D721Med (cell line): ENCODE measurements at regions not wholly inside any gene's neighbourhood (a gene's known extent, or its start where the extent isn't known, plus 50 kb on each side); places are given as distances from the start of the nearest gene placed in this dataset.

Experiments used
- DNase-seq: peaks from one replicate; pipeline ENCODE4 v3.0.0; 2011; ENCODE audit warnings: low spot score; ENCODE audit not compliant: insufficient read length
- FAIRE-seq: peaks from 2 replicates; lab custom pipeline; 2011; peaks lifted over from hg19 to GRCh38; lab: Jason Lieb, UNC
- CTCF ChIP-seq: IDR thresholded peaks from 2 replicates; pipeline ENCODE4 v1.5.1; 2012; ENCODE audit warnings: mild to moderate bottlenecking, control low read depth; ENCODE audit not compliant: insufficient read depth; ENCODE audit errors: missing control alignments

- FAIRE-seq (no peak), DNase-seq (no peak)
- no peak for TF ChIP-seq CTCF
These were observed 68.0 kb upstream of the MAF start for GRCh38 chr16:79668502-79668901.

- no peak for TF ChIP-seq CTCF
These were observed 65.4 kb upstream of the MAF start for GRCh38 chr16:79665970-79666369.

GRCh38 chr16:79664407-79664806, 63.9 kb upstream of the MAF start:
- no peak for TF ChIP-seq CTCF
- DNase-seq, result no peak

More at GRCh38 chr16:79665970-79666369, 65.4 kb upstream of the MAF start:
- DNase-seq, result no peak
- FAIRE-seq, result no peak

GRCh38 chr16:79662669-79663313, 62.3 kb upstream of the MAF start:
- DNase-seq (no peak), FAIRE-seq (no peak)
- no peak for TF ChIP-seq CTCF

More at GRCh38 chr16:79664407-79664806, 63.9 kb upstream of the MAF start:
- no peak for FAIRE-seq

GRCh38 chr16:79662122-79662521, 61.6 kb upstream of the MAF start:
- no peak for TF ChIP-seq CTCF
- DNase-seq (no peak), FAIRE-seq (no peak)

- TF ChIP-seq CTCF, result no peak
- DNase-seq (no peak), FAIRE-seq (no peak)
These were observed 61.0 kb upstream of the MAF start for GRCh38 chr16:79661578-79661977.

DNA sequence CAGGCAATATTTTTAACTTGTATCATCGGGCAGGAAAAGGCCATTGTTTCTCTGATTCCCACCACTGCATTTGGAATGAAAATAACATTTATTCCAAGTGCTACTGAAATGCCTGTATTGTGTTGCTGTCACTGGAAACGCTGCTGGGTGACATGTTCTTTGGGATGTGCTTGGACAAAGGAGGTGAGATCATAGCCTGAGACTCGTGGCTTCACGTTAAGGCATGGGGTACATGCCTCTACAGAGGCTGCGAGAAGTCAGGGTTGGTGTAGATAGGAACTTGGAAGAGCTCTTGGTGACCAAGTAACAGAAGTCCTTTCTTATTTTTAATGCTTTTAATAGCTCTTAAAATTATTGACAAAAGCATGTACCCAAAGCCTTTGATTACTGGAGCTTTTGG, 58.8 kb upstream of the MAF start:
- FAIRE-seq, result no peak
- no peak for DNase-seq
- no peak for TF ChIP-seq CTCF
